T-cell (primary cell): ENCODE measurements at regions not wholly inside any gene's neighbourhood (a gene's known extent, or its start where the extent isn't known, plus 50 kb on each side); places are given as distances from the start of the nearest gene placed in this dataset.

Experiments used
- ATAC-seq, 4 experiments: fragments of 200-7000 bp in 3 of 4; fragments of 150-1000 bp in 1 of 4; cut with Tn5 transposase; replicated peaks in 1 of 4; 1 replicate in 3 of 4; 2 replicates in 1 of 4; pipeline ENCODE4 v1.10.0; 2021; ENCODE audit warnings: moderate library complexity in 3 of 4, mild to moderate bottlenecking in 2 of 4, moderate number of reproducible peaks in 1 of 4
- CTCF ChIA-PET, 2 donors: fragments of 300-600 bp; sonication (Branson Sonifier 250); formaldehyde crosslinking; loops; one replicate each; lab custom pipeline; 2022; ENCODE audit warnings: antibody characterized with exemption in 2 of 2; lab: Charles Lee
- POLR2A ChIA-PET, 2 donors: fragments of 300-600 bp; sonication (Branson Sonifier 250); formaldehyde crosslinking; loops; one replicate each; lab custom pipeline; 2022; ENCODE audit warnings: antibody characterized with exemption in 2 of 2; lab: Charles Lee
- DNase-seq, 35 experiments: peaks; one replicate each; pipeline versions ENCODE4 v3.0.0 to v3.0.0-alpha.2; 2013 to 2023
- H3K27ac ChIP-seq: one replicate; pipeline ENCODE4 v1.5.1; 2013; ENCODE audit warnings: low read length
- H3K27me3 ChIP-seq, 2 experiments: replicated peaks in 1 of 2; 1 replicate in 1 of 2; 2 replicates in 1 of 2; pipeline versions ENCODE4 v1.6.1 to v1.7.0; 2013; ENCODE audit warnings: low read length in 1 of 2, mixed read lengths in 1 of 2; ENCODE audit not compliant: control insufficient read depth in 2 of 2, insufficient read depth in 2 of 2; ENCODE audit errors: extremely low read depth in 1 of 2
- H3K36me3 ChIP-seq, 2 donors: 1 replicate in 1 of 2; 2 replicates in 1 of 2; pipeline versions ENCODE4 v1.6.1 to v1.7.0; 2013; ENCODE audit warnings: low read length in 1 of 2; ENCODE audit not compliant: control insufficient read depth in 2 of 2, insufficient read depth in 1 of 2; ENCODE audit errors: extremely low read depth in 1 of 2
- H3K4me1 ChIP-seq, 2 experiments: 1 replicate in 1 of 2; 2 replicates in 1 of 2; pipeline versions ENCODE4 v1.6.1 to v1.7.0; 2013; ENCODE audit warnings: low read length in 2 of 2, mixed read lengths in 1 of 2; ENCODE audit not compliant: insufficient read depth in 2 of 2, control insufficient read depth in 1 of 2; ENCODE audit errors: extremely low read depth in 1 of 2
- H3K4me3 ChIP-seq, 2 donors: 1 replicate in 1 of 2; 2 replicates in 1 of 2; pipeline versions ENCODE4 v1.5.1 to v1.7.0; 2013; ENCODE audit warnings: mild to moderate bottlenecking in 2 of 2, low read length in 1 of 2, moderate library complexity in 1 of 2; ENCODE audit not compliant: control insufficient read depth in 1 of 2; ENCODE audit errors: extremely low read depth in 1 of 2
- H3K9me3 ChIP-seq: 2 replicates; pipeline ENCODE4 v1.7.0; 2013
- H3K27ac Mint-ChIP-seq, 2 donors: one replicate each; pipeline ENCODE4 v1.8.0; 2020 to 2021; ENCODE audit warnings: mild to moderate bottlenecking in 2 of 2, mixed read lengths in 2 of 2
- H3K27me3 Mint-ChIP-seq, 2 donors: one replicate each; pipeline ENCODE4 v1.8.0; 2021 to 2022; ENCODE audit warnings: mixed read lengths in 2 of 2
- H3K36me3 Mint-ChIP-seq: one replicate; pipeline ENCODE4 v1.8.0; 2021; ENCODE audit warnings: mixed read lengths
- H3K4me1 Mint-ChIP-seq, 3 donors: one replicate each; pipeline ENCODE4 v1.8.0; 2020 to 2022; ENCODE audit warnings: mixed read lengths in 3 of 3, mild to moderate bottlenecking in 1 of 3
- H3K4me3 Mint-ChIP-seq, 3 donors: one replicate each; pipeline ENCODE4 v1.8.0; 2020 to 2022; ENCODE audit warnings: mild to moderate bottlenecking in 3 of 3, mixed read lengths in 3 of 3, moderate library complexity in 3 of 3
- H3K9me3 Mint-ChIP-seq, 3 donors: one replicate each; pipeline ENCODE4 v1.8.0; 2020 to 2022; ENCODE audit warnings: mixed read lengths in 3 of 3
- WGBS: methylation state at CpG from one replicate; pipeline ENCODE4 v1.1.5; 2013; ENCODE audit warnings: missing lambda C conversion rate; ENCODE audit not compliant: insufficient coverage; 5-methylcytosine and 5-hydroxymethylcytosine counted together

- no peaks in the 10 kb centered on the region for H3K36me3 Mint-ChIP-seq
- no CpG with 5 or more reads among the region's 1 CpG for WGBS
- no peak overlapping the region for H3K4me3 ChIP-seq
- ATAC-seq (no peak), DNase-seq (no peak)
- ChIA-PET CTCF (no interaction called here), POLR2A (no interaction called here)
- peaks cover 0 to 7% (median 0%) of the 10 kb centered on the region in 3 donors for H3K9me3 Mint-ChIP-seq
- H3K27ac ChIP-seq = no peak overlapping the region
- no peaks in the 10 kb centered on the region for H3K4me1 Mint-ChIP-seq
- no peak overlapping the region for H3K4me3 Mint-ChIP-seq
- no peaks in the 10 kb centered on the region for H3K9me3 ChIP-seq
- H3K27me3 ChIP-seq = no peaks in the 10 kb centered on the region
- H3K4me1 ChIP-seq = no peaks in the 10 kb centered on the region
- peaks cover 0 to 20% of the 10 kb centered on the region in 2 donors for H3K27me3 Mint-ChIP-seq
- H3K27ac Mint-ChIP-seq = no peak overlapping the region
- H3K36me3 ChIP-seq = no peaks in the 10 kb centered on the region
Measured at GRCh38 chrX:10794203-10794630, 173.8 kb upstream of the MID1 start.

- no peak for ATAC-seq
- no peak overlapping the region for H3K4me3 Mint-ChIP-seq
- Histone ChIP-seq H3K36me3 (no peaks in the 10 kb centered on the region), H3K27ac (no peak overlapping the region), H3K4me3 (no peak overlapping the region), H3K9me3 (no peaks in the 10 kb centered on the region), H3K4me1 (no peaks in the 10 kb centered on the region), H3K27me3 (no peaks in the 10 kb centered on the region)
- ChIA-PET CTCF (no interaction called here), POLR2A (no interaction called here)
- H3K9me3 Mint-ChIP-seq = peaks cover 0 to 3% (median 0%) of the 10 kb centered on the region in 3 donors
- DNase-seq = no peak
- WGBS = no CpG with 5 or more reads among the region's 1 CpG
- H3K4me1 Mint-ChIP-seq = no peaks in the 10 kb centered on the region
- H3K27ac Mint-ChIP-seq = no peak overlapping the region
- no peaks in the 10 kb centered on the region for H3K36me3 Mint-ChIP-seq
- H3K27me3 Mint-ChIP-seq = peaks cover 0 to 16% of the 10 kb centered on the region in 2 donors
Measured at GRCh38 chrX:10795721-10796120, 175.3 kb upstream of the MID1 start.

- Histone ChIP-seq H3K4me3 (no peak overlapping the region), H3K36me3 (no peaks in the 10 kb centered on the region), H3K4me1 (no peaks in the 10 kb centered on the region), H3K27me3 (no peaks in the 10 kb centered on the region), H3K9me3 (no peaks in the 10 kb centered on the region), H3K27ac (no peak overlapping the region)
- H3K27me3 Mint-ChIP-seq = peaks cover 0 to 7% of the 10 kb centered on the region in 2 donors
- CTCF ChIA-PET = no interaction called here
- no peak for ATAC-seq
- DNase-seq = no peak
- no peaks in the 10 kb centered on the region for H3K36me3 Mint-ChIP-seq
- H3K27ac Mint-ChIP-seq = no peak overlapping the region
- no peaks in the 10 kb centered on the region for H3K4me1 Mint-ChIP-seq
- no CpG with 5 or more reads among the region's 4 CpGs for WGBS
- H3K9me3 Mint-ChIP-seq = peaks cover 0 to 3% (median 0%) of the 10 kb centered on the region in 3 donors
- no peak overlapping the region for H3K4me3 Mint-ChIP-seq
- POLR2A ChIA-PET = no interaction called here
Measured at GRCh38 chrX:10797466-10797865, 177.1 kb upstream of the MID1 start.

GRCh38 chrX:10798041-10798440, 177.7 kb upstream of the MID1 start:
- peaks cover 0 to 3% (median 0%) of the 10 kb centered on the region in 3 donors for H3K9me3 Mint-ChIP-seq
- DNase-seq (no peak), ATAC-seq (no peak)
- H3K4me3 Mint-ChIP-seq = no peak overlapping the region
- no peaks in the 10 kb centered on the region for H3K4me1 Mint-ChIP-seq
- no peaks in the 10 kb centered on the region for H3K36me3 ChIP-seq
- peaks cover 0 to 7% of the 10 kb centered on the region in 2 donors for H3K27me3 Mint-ChIP-seq
- H3K27me3 ChIP-seq = no peaks in the 10 kb centered on the region
- H3K4me3 ChIP-seq = no peak overlapping the region
- no peak overlapping the region for H3K27ac Mint-ChIP-seq
- POLR2A ChIA-PET = no interaction called here
- no peaks in the 10 kb centered on the region for H3K9me3 ChIP-seq
- CTCF ChIA-PET = no interaction called here
- no CpG with 5 or more reads among the region's 3 CpGs for WGBS
- H3K27ac ChIP-seq = no peak overlapping the region
- H3K4me1 ChIP-seq = no peaks in the 10 kb centered on the region
- no peaks in the 10 kb centered on the region for H3K36me3 Mint-ChIP-seq

GRCh38 chrX:10800796-10801195, 180.4 kb upstream of the MID1 start:
- CTCF ChIA-PET = no interaction called here
- Mint-ChIP-seq H3K9me3 (peaks cover 3 to 5% (median 4%) of the 10 kb centered on the region in 3 donors), H3K4me3 (no peak overlapping the region)

GRCh38 chrX:10811111-10811510, 190.7 kb upstream of the MID1 start:
- ChIA-PET CTCF (interaction anchor here in 1 of 2 donors (0.6 kb wide), 1 partner anchor 1387 kb away, joined by 3 read pairs; no protein-coding TSS in a partner anchor), POLR2A (no interaction called here)
- H3K4me3 Mint-ChIP-seq = no peak overlapping the region
- H3K4me1 Mint-ChIP-seq = no peaks in the 10 kb centered on the region
- WGBS = no CpG with 5 or more reads among the region's 3 CpGs
- H3K27ac ChIP-seq = no peak overlapping the region
- H3K9me3 ChIP-seq = no peaks in the 10 kb centered on the region
- no peak overlapping the region for H3K27ac Mint-ChIP-seq
- H3K36me3 ChIP-seq = no peaks in the 10 kb centered on the region
- peaks cover 0 to 3% of the 10 kb centered on the region in 2 donors for H3K27me3 Mint-ChIP-seq
- no peak overlapping the region for H3K4me3 ChIP-seq
- ATAC-seq = no peak
- no peaks in the 10 kb centered on the region for H3K27me3 ChIP-seq
- DNase-seq = no peak
- no peaks in the 10 kb centered on the region for H3K4me1 ChIP-seq
- H3K9me3 Mint-ChIP-seq = peaks cover 0 to 7% (median 3%) of the 10 kb centered on the region in 3 donors
- H3K36me3 Mint-ChIP-seq = no peaks in the 10 kb centered on the region

More at GRCh38 chrX:10800796-10801195, 180.4 kb upstream of the MID1 start:
- Mint-ChIP-seq H3K36me3 (no peaks in the 10 kb centered on the region), H3K27ac (no peak overlapping the region), H3K27me3 (peaks cover 0 to 4% of the 10 kb centered on the region in 2 donors), H3K4me1 (no peaks in the 10 kb centered on the region)
- ATAC-seq (no peak), DNase-seq (no peak)
- Histone ChIP-seq H3K36me3 (no peaks in the 10 kb centered on the region), H3K4me3 (no peak overlapping the region), H3K4me1 (no peaks in the 10 kb centered on the region), H3K27ac (no peak overlapping the region), H3K9me3 (no peaks in the 10 kb centered on the region), H3K27me3 (no peaks in the 10 kb centered on the region)
- POLR2A ChIA-PET = interaction anchor here in 1 of 2 donors (0.7 kb wide), 1 partner anchor 198 kb away, joined by 3 read pairs; no protein-coding TSS in a partner anchor

- ATAC-seq = no peak
- 100% methylated on average over 1 of the region's 2 CpGs for WGBS
- H3K36me3 Mint-ChIP-seq = no peaks in the 10 kb centered on the region
Measured at GRCh38 chrX:10813761-10814160, 193.4 kb upstream of the MID1 start.

More at GRCh38 chrX:10813761-10814160, 193.4 kb upstream of the MID1 start:
- Histone ChIP-seq H3K27me3 (no peaks in the 10 kb centered on the region), H3K4me3 (no peak overlapping the region), H3K4me1 (no peaks in the 10 kb centered on the region), H3K27ac (no peak overlapping the region), H3K36me3 (no peaks in the 10 kb centered on the region), H3K9me3 (no peaks in the 10 kb centered on the region)
- H3K9me3 Mint-ChIP-seq = no peaks in the 10 kb centered on the region
- no peaks in the 10 kb centered on the region for H3K4me1 Mint-ChIP-seq
- CTCF ChIA-PET = no interaction called here
- POLR2A ChIA-PET = no interaction called here
- no peak overlapping the region for H3K27ac Mint-ChIP-seq
- peaks cover 0 to 3% of the 10 kb centered on the region in 2 donors for H3K27me3 Mint-ChIP-seq
- no peak for DNase-seq
- no peak overlapping the region for H3K4me3 Mint-ChIP-seq
